GM12873 (cell line): ENCODE measurements at regions not wholly inside any gene's neighbourhood (a gene's known extent, or its start where the extent isn't known, plus 50 kb on each side); places are given as distances from the start of the nearest gene placed in this dataset.

Experiments used
- TF ChIP-seq, protein P1 (sequence below): IDR thresholded peaks from 2 replicates; pipeline ENCODE4 v1.5.1; 2012; ENCODE audit warnings: low read depth, mild to moderate bottlenecking, moderate library complexity, low read length, control low read depth; ENCODE audit not compliant: insufficient read depth; ENCODE audit errors: missing control alignments

DNA sequence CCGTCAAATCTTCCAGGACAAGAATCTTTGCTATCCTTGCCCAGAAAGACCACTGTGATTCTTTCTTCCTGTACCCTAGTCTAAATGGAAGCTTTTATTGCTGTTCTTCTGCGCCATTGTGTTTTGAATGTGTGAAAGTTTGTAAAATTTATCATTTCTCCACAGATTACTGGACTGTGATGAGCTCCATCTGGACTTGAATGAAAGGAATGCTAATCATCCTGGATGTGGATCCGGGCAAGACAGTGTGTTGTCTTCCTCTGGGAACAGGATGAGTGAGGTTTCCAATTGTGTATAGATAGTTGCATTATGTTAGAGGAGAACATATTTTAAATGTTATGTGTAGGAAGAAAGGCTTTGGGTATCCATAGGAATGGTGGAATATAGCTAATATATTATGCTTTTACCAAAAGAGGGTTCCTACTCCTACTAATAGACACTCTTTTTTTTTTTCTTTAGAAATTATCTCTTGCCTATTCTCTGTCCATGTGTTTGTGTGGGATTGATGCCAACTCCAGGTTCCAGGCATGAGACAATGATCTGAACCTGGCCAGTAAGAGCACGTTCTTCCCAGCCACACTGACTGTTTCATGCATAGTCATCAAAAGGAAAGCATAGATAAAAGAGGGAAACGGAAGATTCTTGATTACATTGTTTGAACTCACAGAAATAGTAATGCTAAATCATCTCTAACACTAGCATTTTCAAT lies 803.6 kb upstream of the ADGRL3 start:
- TF ChIP-seq, protein P1, sequence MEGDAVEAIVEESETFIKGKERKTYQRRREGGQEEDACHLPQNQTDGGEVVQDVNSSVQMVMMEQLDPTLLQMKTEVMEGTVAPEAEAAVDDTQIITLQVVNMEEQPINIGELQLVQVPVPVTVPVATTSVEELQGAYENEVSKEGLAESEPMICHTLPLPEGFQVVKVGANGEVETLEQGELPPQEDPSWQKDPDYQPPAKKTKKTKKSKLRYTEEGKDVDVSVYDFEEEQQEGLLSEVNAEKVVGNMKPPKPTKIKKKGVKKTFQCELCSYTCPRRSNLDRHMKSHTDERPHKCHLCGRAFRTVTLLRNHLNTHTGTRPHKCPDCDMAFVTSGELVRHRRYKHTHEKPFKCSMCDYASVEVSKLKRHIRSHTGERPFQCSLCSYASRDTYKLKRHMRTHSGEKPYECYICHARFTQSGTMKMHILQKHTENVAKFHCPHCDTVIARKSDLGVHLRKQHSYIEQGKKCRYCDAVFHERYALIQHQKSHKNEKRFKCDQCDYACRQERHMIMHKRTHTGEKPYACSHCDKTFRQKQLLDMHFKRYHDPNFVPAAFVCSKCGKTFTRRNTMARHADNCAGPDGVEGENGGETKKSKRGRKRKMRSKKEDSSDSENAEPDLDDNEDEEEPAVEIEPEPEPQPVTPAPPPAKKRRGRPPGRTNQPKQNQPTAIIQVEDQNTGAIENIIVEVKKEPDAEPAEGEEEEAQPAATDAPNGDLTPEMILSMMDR = no peak

DNA sequence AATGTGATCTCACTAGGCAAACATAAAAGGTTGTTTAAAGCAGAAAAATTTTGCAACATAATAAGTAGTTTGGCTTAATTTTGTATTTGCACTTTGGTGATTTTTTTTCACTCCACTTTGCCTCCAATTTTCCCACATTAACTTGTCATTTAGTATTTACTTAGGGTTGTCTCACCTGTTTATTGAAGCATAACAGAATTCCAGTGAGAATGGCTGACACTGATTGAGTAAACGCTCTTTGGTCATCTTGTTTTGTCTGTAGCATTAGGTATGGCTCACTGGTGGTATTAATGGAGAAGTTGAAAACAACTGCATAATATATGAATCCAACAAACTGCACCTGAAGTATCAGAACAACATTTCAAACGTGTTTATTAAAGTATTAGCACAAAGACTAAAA lies 799.5 kb upstream of the ADGRL3 start:
- TF ChIP-seq, protein P1 = no peak

DNA sequence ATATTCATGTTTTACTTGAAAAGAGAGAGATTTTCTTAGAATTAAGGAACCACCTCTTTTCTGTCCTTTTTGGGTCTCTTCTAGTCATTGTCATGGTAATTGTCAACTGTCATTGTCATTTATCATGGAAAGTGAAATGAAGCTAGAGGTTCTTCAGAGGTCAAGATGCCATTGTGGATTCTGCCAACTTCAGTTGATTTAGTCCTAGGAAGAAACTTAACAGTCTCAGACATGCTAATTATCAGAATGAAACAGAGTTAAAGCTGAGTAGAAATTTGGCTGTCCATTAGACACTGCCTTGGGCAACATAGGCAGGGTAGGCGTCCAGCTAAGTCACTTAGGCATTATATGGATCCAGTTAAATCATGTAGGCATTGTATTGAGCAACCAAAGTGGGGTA lies 796.1 kb upstream of the ADGRL3 start:
- TF ChIP-seq, protein P1 = no peak

DNA sequence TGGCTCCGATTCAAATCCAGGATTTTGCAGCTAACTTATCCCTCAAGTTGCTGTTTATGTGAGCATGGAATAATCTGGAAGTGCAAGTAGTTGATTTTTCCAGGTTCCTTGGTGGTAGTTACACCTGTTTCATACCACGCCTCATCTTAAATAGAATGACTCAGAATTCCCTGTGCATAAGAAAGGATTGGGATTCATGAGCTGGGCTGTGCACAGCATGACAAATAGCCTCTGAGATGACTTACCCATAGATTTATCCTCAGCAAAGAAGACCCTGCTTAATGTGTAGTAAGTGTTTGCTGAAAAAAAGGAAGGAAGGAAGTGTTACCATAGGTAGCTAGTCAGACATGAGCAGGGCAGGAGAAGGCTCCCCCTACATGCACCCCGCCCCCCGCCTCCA lies 777.7 kb upstream of the ADGRL3 start:
- TF ChIP-seq, protein P1 = no peak

DNA sequence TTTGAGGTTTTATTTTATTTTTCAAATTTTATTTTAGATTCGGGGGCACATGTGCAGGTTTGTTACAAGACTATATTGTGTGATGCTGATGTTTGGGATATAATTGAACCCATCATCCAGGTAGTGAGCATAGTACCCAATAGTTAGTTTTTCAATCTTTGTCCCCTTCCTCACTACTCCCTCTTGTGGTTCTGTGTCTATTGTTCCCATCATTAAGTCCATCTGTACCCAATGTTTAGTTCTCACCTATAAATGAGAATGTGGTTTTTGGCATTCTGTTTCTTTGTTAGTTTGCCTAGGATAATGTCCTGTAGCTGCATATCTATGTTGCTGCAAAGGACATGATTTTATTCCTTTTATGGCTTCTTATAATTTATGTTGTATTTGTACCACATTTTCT lies 767.2 kb upstream of the ADGRL3 start:
- TF ChIP-seq, protein P1 = no peak

DNA sequence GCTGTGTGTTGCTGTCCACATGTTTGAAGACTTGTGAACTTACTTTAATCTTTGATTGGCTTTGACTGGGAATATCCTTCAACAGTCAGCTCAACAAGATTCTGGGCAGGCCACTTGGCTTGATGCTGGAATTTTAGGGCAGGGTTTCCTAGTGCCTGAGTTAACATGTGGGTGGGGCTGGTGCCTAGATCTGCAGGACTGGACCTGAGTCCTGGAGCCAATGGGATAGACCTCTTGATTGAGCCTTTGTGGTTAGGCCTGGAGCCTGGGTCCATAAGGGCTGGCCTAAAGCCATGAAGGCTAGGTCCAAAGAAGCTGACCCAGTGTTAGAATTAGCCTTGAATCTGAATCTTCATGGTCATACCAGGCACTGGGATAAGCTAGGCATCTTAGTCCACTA lies 757.1 kb upstream of the ADGRL3 start:
- TF ChIP-seq, protein P1 = no peak

DNA sequence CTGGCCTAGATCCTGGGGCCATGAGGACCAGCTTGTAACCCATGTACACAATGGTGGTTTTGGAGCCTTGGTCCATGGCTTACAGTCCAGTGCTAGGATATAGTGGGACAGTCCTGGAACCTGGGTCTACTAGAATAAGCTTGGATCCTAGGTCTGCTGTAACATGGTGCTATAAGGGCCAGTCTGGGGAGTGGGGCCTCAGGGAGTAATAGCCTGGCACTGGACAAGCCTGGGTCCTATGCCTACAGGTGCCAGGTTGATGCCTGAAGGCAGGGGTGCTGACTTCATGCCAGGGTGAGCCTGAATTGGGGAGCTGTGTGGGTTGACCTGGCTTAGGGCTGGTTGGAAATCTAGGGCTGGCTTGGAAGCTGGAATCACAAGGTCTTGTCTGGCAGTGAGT lies 756.3 kb upstream of the ADGRL3 start:
- TF ChIP-seq, protein P1 = no peak

DNA sequence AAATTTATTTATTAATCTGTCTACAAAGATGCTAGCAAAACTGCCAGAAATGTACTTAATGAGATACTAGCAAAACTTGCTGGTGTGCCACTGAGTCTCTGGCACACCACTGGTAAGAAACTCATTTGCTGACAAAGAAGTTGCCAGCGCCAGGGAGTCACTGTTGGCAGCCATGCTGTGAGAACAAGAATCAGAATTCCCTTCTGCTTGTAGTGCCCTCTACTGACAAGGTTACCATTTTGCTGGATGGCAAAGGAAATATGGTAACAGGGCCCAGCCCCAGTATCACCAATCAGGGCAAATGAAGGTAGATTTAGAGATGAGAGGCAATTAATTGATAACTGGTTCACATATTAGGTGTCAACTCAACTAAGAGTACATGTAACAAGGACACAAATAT lies 750.1 kb upstream of the ADGRL3 start:
- TF ChIP-seq, protein P1 = no peak
